ENCODE measurements at regions not wholly inside any gene's neighbourhood (a gene's known extent, or its start where the extent isn't known, plus 50 kb on each side); places are given as distances from the start of the nearest gene placed in this dataset.
"Not testable (repeated sequence)": the region's sequence is repeated elsewhere in the genome, so short reads cannot be mapped to it uniquely, and the experiment has no call there.

- DNase-seq (ENCODE audit: low read depth), result not testable (repeated sequence)
Measured at GRCh38 chr16:29355339-29356059, 51.0 kb downstream of the NPIPB11 start.

- not testable (repeated sequence) for DNase-seq (ENCODE audit: low read depth)
Measured at GRCh38 chr16:29354449-29354848, 52.1 kb downstream of the NPIPB11 start.

- DNase-seq (ENCODE audit: low read depth), result not testable (repeated sequence)
Measured at GRCh38 chr16:29352617-29352999, 53.9 kb downstream of the NPIPB11 start.

- not testable (repeated sequence) for DNase-seq (ENCODE audit: low read depth)
Measured at GRCh38 chr16:29351970-29352616, 54.4 kb downstream of the NPIPB11 start.

GRCh38 chr16:29351271-29351969, 55.1 kb downstream of the NPIPB11 start:
- DNase-seq (ENCODE audit: low read depth), result not testable (repeated sequence)

- DNase-seq (ENCODE audit: low read depth), result not testable (repeated sequence)
Measured at GRCh38 chr16:29349966-29350365, 56.5 kb downstream of the NPIPB11 start.

- not testable (repeated sequence) for DNase-seq (ENCODE audit: low read depth)
Measured at GRCh38 chr16:29348748-29349147, 57.8 kb downstream of the NPIPB11 start.

GRCh38 chr16:29348123-29348690, 58.3 kb downstream of the NPIPB11 start:
- not testable (repeated sequence) for DNase-seq (ENCODE audit: low read depth)

- DNase-seq (ENCODE audit: low read depth), result not testable (repeated sequence)
Measured at GRCh38 chr16:29346796-29347580, 59.5 kb downstream of the NPIPB11 start.

- not testable (repeated sequence) for DNase-seq (ENCODE audit: low read depth)
Measured at GRCh38 chr16:29346203-29346602, 60.3 kb downstream of the NPIPB11 start.

GRCh38 chr16:29342937-29343336, 63.6 kb downstream of the NPIPB11 start:
- not testable (repeated sequence) for DNase-seq (ENCODE audit: low read depth)

- DNase-seq (ENCODE audit: low read depth), result not testable (repeated sequence)
Measured at GRCh38 chr16:29340779-29341438, 65.6 kb downstream of the NPIPB11 start.

- DNase-seq (ENCODE audit: low read depth), result not testable (repeated sequence)
Measured at GRCh38 chr16:29340235-29340634, 66.3 kb downstream of the NPIPB11 start.

- not testable (repeated sequence) for DNase-seq (ENCODE audit: low read depth)
Measured at GRCh38 chr16:29338821-29339700, 67.5 kb downstream of the NPIPB11 start.

- not testable (repeated sequence) for DNase-seq (ENCODE audit: low read depth)
Measured at GRCh38 chr16:29337385-29337901, 69.1 kb downstream of the NPIPB11 start.

- DNase-seq (ENCODE audit: low read depth), result not testable (repeated sequence)
Measured at GRCh38 chr16:29335549-29335846, 71.0 kb downstream of the NPIPB11 start.

- DNase-seq (ENCODE audit: low read depth), result not testable (repeated sequence)
Measured at GRCh38 chr16:29334776-29335548, 71.5 kb downstream of the NPIPB11 start.

GRCh38 chr16:29333492-29334097, 72.9 kb downstream of the NPIPB11 start:
- DNase-seq (ENCODE audit: low read depth), result not testable (repeated sequence)

GRCh38 chr16:29330623-29331022, 75.9 kb downstream of the NPIPB11 start:
- DNase-seq (ENCODE audit: low read depth), result not testable (repeated sequence)

All from stimulated activated CD8-positive, alpha-beta memory T cell treated with anti-CD3 and anti-CD28 coated beads, Interleukin-12 subunit alpha, Interleukin-12 subunit beta, amount 100 ng/mL, for 4 hours (primary cell).